ENCODE measurements at regions not wholly inside any gene's neighbourhood (a gene's known extent, or its start where the extent isn't known, plus 50 kb on each side); places are given as distances from the start of the nearest gene placed in this dataset.

DNA sequence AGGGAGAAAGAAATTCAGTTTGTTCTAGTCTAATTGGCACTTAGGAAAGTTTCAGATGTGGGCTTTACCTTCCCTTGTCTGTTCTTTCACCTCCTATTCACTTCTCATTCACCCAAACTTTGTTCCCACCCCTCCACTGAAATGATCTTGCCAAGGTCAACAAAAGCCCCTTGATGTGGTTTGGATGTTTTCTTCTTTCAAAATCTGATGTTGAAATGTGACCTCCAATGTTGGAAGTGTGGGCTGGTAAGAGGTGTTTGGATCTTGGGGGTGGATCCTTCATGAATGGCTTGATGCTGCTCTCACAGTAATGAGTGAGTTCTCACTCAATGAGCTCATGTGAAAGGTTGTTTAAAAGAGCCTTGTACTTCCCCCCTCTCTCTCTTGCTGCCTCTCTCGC, 379.3 kb downstream of the HHIPL2 start:
- Mint-ChIP-seq H3K27me3 (no peaks in the 10 kb centered on the region), H3K9me3 (peaks cover 15 to 18% of the 10 kb centered on the region in 2 donors)
- no peak for ATAC-seq

DNA sequence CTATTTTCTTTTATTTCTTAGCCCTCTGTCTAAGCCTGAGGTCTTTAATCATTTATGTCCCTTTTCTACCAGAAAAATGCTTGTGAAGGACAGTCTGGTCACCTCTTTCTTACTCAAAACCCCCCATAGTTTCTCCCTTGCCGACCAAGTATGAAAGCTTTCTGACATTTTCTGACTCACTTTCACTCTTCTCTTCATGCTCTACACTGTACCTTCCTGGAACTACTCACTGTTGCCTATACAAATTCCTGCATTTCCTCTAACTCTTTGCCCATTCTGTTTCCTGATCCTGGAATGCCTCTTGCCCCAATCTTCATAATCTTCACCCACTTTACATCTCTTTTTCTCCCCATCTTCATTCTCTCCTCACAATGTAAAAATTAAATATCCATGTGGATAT, 380.0 kb downstream of the HHIPL2 start:
- Mint-ChIP-seq H3K27ac (no peak overlapping the region), H3K27me3 (no peaks in the 10 kb centered on the region), H3K4me1 (no peaks in the 10 kb centered on the region), H3K9me3 (peaks cover 15 to 18% of the 10 kb centered on the region in 2 donors), H3K4me3 (no peak overlapping the region)
- ATAC-seq: no peak
- no peak for DNase-seq

More for the DNA sequence above, 379.3 kb downstream of the HHIPL2 start:
- Mint-ChIP-seq H3K4me3 (no peak overlapping the region), H3K27ac (peak overlapping the region in 1 of 2 donors; percentile 78), H3K4me1 (no peaks in the 10 kb centered on the region)
- no peak for DNase-seq

DNA sequence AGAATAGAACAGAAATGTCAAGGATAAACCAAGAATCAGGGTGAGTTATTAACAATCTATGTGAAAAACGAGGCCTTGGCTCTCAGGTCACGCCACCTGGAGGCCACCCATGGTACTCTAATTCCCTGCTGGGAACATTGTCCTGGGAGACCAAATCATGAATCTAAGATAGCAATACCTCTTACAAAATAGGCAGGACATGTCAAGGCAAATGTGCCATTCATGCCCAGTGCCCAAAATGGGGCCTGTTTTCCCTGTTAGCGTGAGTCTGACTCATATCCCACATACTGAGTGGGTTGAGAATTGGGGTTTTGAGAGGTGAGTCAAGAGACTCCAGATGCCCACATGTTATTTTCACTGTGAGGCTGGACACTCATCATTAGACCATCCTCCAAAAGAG, 380.8 kb downstream of the HHIPL2 start:
- H3K4me1 Mint-ChIP-seq: no peaks in the 10 kb centered on the region
- no peak overlapping the region for H3K4me3 Mint-ChIP-seq
- peak; percentile 91 for ATAC-seq
- DNase-seq: peak; percentile 24 to 35
- H3K9me3 Mint-ChIP-seq: peaks cover 11 to 12% of the 10 kb centered on the region in 2 donors
- no peaks in the 10 kb centered on the region for H3K27me3 Mint-ChIP-seq
- no peak overlapping the region for H3K27ac Mint-ChIP-seq

DNA sequence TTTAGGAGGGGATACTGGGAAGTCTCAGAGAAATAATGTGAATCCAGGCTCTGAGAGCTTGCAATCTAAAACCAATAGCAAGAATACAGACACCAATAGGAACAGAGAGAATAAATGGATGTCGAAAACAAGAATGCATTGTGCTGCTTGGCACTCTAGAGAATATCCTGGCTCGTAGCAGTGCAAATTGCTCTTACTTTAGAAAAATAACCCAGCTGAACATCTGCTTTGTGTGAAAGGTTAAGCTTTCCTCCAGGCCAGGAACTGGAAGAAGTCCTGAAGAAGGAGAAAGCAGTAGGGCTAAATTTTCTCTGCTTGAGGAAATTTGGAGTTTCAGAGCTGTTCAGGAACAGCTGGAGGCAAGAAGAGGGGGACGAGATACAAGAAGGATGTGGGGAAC, 382.3 kb downstream of the HHIPL2 start:
- no peaks in the 10 kb centered on the region for H3K27me3 Mint-ChIP-seq
- no peak for DNase-seq
- no peak overlapping the region for H3K4me3 Mint-ChIP-seq
- H3K27ac Mint-ChIP-seq: no peak overlapping the region
- H3K9me3 Mint-ChIP-seq: peaks cover 7 to 8% of the 10 kb centered on the region in 2 donors
- no peak for ATAC-seq
- no peaks in the 10 kb centered on the region for H3K4me1 Mint-ChIP-seq

DNA sequence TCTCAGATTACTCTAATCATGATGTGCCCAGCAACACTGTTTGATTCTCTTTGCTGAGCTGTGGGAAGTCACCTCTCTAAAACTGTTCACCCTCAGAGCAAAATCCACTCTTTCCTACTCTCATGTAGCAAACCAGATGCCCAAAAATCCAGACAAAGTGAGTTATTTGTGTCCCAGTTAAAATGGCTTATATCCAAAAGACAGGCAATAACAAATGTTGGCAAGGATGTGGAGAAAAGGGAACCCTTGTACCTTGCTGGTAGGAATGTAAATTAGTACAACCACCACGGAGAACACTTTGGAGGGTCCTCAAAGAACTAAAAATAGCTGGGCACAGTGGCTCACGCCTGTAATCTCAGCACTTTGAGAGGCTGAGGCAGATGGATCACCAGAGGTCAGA, 384.0 kb downstream of the HHIPL2 start:
- no peaks in the 10 kb centered on the region for H3K27me3 Mint-ChIP-seq
- H3K9me3 Mint-ChIP-seq: peaks cover under 1 to 2% of the 10 kb centered on the region in 2 donors
- H3K4me1 Mint-ChIP-seq: no peaks in the 10 kb centered on the region
- DNase-seq (no peak), ATAC-seq (no peak)
- no peak overlapping the region for H3K4me3 Mint-ChIP-seq
- H3K27ac Mint-ChIP-seq: no peak overlapping the region

DNA sequence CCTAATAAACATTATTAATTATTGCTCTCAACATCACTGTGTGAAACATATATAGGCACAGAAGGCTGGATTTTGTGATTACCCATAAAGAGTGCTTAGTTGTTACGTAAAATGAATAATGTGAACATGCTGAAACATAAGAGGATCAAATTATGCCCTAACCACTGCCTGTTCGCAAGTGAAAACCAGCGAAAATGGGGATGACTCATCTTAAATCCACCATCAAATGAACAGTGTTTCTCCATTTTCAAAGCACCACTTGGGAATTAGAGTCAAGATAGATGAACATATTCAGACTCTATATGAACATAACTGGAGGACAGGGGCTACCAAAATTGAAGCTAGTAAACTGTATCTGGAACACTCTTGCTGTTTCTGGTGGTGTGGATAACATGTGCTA, 386.2 kb downstream of the HHIPL2 start:
- no peak overlapping the region for H3K27ac Mint-ChIP-seq
- no peak for DNase-seq
- H3K4me3 Mint-ChIP-seq: no peak overlapping the region
- no peaks in the 10 kb centered on the region for H3K27me3 Mint-ChIP-seq
- H3K4me1 Mint-ChIP-seq: no peaks in the 10 kb centered on the region
- ATAC-seq: no peak
- H3K9me3 Mint-ChIP-seq: peaks cover 15 to 24% of the 10 kb centered on the region in 2 donors

DNA sequence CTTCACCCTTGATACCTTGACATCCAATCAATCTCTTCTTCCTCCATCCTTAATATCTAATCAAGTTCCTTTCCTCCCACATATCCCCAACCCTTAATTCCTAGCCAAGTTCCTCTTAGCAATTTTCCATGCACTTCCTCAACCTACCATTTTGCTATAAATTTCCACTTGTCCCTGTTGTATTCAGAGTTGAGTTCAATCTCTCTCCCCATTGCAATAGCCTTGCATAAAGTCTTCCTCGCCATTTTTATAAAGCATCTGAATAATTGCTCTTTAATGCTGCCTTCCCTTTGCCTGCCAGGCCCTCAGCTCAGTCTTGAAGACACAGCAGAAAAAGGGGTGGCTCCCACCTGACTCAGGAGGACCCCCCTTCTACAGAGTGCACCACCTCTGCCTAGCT, 390.3 kb downstream of the HHIPL2 start:
- DNase-seq: no peak
- Mint-ChIP-seq H3K4me1 (no peaks in the 10 kb centered on the region), H3K27ac (no peak overlapping the region), H3K4me3 (no peak overlapping the region), H3K9me3 (peaks cover 15 to 28% of the 10 kb centered on the region in 2 donors), H3K27me3 (no peaks in the 10 kb centered on the region)
- no peak for ATAC-seq

DNA sequence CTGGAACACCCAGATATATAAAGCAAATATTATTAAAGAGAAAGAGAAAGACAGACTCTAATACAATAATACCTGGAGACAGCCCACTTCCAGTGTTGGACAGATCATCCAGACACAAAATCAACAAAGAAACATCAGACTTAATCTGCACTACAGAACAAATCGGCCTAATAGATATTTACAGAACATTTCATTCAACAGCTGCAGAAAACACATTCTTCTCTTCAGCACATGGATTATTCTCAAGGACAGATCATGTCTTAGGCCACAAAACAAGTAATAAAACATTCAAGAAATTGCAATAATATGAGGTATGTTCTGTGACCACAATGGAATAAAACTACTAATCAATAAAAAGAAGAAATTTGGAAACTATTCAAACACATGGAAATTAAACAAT, 398.3 kb upstream of the DUSP10 start:
- no peak overlapping the region for H3K27ac Mint-ChIP-seq
- no peak for DNase-seq
- no peaks in the 10 kb centered on the region for H3K27me3 Mint-ChIP-seq
- no peak for ATAC-seq
- peaks cover 0 to 6% of the 10 kb centered on the region in 2 donors for H3K9me3 Mint-ChIP-seq
- no peak overlapping the region for H3K4me3 Mint-ChIP-seq
- no peaks in the 10 kb centered on the region for H3K4me1 Mint-ChIP-seq

DNA sequence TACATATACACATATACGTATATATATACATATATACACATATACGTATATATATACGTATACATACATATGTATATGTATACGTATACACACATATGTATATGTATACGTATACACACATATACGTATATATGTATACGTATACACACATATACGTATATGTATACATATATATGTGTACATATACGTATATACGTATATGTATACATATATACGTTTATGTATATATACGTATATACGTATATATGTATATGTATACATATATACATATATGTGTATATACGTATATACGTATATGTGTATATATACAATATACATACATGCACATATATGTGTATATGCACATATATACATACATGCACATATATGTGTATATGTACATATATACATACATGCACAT, 396.2 kb upstream of the DUSP10 start:
- DNase-seq (no peak), ATAC-seq (no peak)
- no peak overlapping the region for H3K4me3 Mint-ChIP-seq
- H3K9me3 Mint-ChIP-seq: peaks cover 0 to 6% of the 10 kb centered on the region in 2 donors
- no peaks in the 10 kb centered on the region for H3K27me3 Mint-ChIP-seq
- no peaks in the 10 kb centered on the region for H3K4me1 Mint-ChIP-seq
- no peak overlapping the region for H3K27ac Mint-ChIP-seq

DNA sequence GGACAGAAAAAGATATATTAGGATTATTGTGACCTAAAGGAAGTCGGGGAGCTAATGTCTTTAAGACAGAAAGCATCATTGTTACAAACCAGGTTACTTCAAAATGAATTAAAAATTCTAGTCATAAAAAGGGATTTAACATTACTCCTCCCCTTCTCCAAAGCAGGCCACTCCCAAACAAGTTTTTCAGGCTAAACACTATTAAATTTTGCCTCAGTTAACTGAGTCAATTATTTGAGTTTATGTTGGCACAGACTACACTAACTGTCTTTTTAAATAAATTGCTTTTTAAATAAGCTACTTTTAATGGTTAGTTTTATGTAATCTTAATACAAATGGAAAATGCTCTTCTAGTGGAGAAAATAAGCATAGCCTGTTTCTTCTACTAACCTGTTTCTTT, 395.0 kb upstream of the DUSP10 start:
- no peak overlapping the region for H3K27ac Mint-ChIP-seq
- ATAC-seq (no peak), DNase-seq (no peak)
- no peak overlapping the region for H3K4me3 Mint-ChIP-seq
- no peaks in the 10 kb centered on the region for H3K9me3 Mint-ChIP-seq
- H3K4me1 Mint-ChIP-seq: no peaks in the 10 kb centered on the region
- no peaks in the 10 kb centered on the region for H3K27me3 Mint-ChIP-seq

DNA sequence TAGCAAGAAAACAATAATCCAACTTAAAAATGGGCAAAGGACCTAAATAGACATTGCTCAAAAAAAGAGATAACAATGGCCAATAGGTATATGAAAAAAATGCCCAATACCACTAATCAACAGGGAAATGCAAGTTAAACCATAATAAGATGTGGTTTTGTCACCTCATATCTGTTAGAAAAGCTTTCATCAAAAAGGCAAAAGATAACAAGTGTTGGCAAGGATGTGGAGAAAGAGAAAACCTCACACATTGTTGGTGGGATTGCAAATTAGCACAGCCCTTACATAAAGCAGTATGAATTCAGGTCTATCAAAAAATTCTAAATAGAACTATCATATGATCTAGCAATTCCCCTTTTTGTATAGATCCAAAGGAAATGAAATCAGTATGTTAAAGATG, 387.2 kb upstream of the DUSP10 start:
- DNase-seq (no peak), ATAC-seq (no peak)
- H3K9me3 Mint-ChIP-seq: no peaks in the 10 kb centered on the region
- H3K4me3 Mint-ChIP-seq: no peak overlapping the region
- no peaks in the 10 kb centered on the region for H3K27me3 Mint-ChIP-seq
- no peak overlapping the region for H3K27ac Mint-ChIP-seq
- no peaks in the 10 kb centered on the region for H3K4me1 Mint-ChIP-seq

DNA sequence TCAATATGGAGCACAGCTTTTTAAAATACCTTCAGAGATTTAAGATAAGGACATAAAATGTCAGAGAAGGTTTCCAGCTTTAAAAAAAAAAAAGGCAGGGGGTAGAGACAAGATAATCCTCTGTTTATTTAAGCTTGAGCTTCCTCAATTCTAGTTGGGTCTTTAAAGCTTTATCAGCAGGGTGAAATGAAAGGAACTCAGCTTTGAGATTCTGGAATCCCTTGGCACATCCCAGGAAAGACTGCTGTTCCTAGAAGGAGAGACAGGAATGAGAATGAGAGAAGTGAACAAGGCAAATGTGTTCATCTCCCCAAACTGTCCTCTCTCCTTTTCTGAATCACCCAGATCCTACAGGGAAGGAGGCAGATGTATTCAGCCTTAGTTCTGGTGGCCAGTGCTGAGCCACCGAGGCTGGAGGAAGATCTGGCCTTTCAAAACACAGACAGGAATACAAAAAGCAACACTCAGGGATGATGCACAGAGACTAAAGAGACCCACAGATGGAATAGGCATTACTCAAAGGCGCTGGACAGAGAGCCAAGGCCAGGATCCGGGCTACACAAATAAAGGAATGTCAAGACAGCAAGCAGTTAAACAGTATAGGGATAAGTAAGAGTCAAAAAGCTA, 385.8 kb upstream of the DUSP10 start:
- Mint-ChIP-seq H3K4me3 (no peak overlapping the region), H3K4me1 (no peaks in the 10 kb centered on the region), H3K27ac (no peak overlapping the region), H3K27me3 (no peaks in the 10 kb centered on the region), H3K9me3 (no peaks in the 10 kb centered on the region)
- no peak for ATAC-seq
- DNase-seq: no peak

DNA sequence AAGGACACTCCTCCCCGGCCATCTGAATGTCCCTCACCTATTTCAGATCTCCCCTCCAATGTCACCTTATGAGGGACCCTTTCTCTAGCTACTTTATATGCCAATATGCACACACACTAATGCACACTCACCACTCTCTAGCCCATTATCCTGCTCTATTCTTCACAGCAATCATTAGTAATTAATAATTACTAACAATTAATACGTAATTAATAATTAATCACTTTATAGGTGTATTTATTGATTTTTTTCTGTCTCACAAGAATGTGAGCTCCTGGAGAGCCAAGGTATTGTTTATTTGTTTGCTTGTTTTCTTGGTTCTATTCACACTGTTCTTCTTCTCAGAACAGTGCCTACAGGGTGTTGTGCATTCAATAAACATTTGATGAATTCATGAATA, 385.2 kb upstream of the DUSP10 start:
- Mint-ChIP-seq H3K27me3 (no peaks in the 10 kb centered on the region), H3K4me3 (no peak overlapping the region)

DNA sequence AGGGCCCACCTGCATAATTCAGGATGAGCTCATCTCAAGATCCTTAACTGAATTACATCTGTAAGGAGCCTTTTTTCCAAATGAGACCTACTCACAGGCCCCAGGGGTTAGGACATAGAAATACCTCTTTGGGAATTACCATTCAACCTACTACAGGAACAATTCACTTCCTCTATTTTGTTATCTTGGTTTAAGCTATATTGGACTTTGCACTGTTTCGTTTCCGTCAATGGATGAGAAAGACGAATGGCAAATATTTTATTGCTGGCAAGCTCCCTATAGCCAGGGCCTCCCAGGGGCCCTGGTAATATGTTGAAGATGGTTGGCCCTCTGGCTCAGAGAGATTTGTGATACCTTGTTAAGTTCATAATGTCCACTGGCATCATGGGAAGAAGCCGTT, 384.2 kb upstream of the DUSP10 start:
- Mint-ChIP-seq H3K9me3 (no peaks in the 10 kb centered on the region), H3K4me3 (no peak overlapping the region), H3K4me1 (no peaks in the 10 kb centered on the region), H3K27ac (no peak overlapping the region), H3K27me3 (no peaks in the 10 kb centered on the region)
- no peak for DNase-seq
- no peak for ATAC-seq

More for the DNA sequence above, 385.2 kb upstream of the DUSP10 start:
- H3K9me3 Mint-ChIP-seq: no peaks in the 10 kb centered on the region
- no peaks in the 10 kb centered on the region for H3K4me1 Mint-ChIP-seq
- ATAC-seq (no peak), DNase-seq (no peak)
- no peak overlapping the region for H3K27ac Mint-ChIP-seq

DNA sequence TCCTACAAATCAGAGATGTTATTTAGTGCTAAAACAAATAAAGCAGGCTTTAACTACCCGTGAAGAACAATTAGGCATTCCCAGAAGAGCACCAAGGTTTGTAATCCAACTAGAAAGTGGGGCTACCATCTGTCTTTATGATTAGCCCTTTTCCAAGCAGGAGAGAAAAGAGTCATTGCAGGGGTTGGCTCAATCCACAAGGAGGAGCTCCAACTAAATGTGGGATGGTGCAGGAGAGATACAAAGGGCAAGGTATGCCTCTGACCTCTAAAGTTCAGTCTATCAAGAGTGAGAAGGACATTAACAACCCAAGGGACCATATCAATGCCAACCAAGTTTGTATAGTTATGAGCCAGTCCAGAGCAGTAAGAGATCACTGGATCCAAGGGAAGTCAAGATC, 382.7 kb upstream of the DUSP10 start:
- Mint-ChIP-seq H3K27ac (no peak overlapping the region), H3K9me3 (no peaks in the 10 kb centered on the region), H3K4me1 (no peaks in the 10 kb centered on the region), H3K4me3 (no peak overlapping the region), H3K27me3 (no peaks in the 10 kb centered on the region)
- DNase-seq: no peak
- ATAC-seq: no peak

DNA sequence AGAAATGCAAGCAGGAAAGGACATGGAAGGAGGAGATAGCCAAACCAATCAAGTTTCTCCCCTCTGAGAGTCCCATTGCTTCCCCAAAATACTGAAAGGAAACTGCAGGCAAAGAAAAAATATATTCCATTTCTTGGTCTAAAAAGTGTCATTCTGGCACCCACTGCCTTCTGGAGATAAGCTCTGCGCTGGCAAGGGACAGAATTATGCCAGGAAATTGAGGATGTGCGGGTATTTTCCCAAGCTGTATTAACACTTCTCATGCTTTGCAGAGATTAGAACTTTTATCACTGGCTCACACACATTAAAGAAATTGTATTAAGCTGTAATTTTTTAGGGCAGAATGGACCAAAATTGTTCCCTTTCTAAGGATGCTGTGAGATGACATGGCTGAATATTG, 381.2 kb upstream of the DUSP10 start:
- no peak for DNase-seq
- ATAC-seq: no peak
- peaks cover 3% of the 10 kb centered on the region for H3K27me3 Mint-ChIP-seq
- no peak overlapping the region for H3K27ac Mint-ChIP-seq
- H3K4me1 Mint-ChIP-seq: no peaks in the 10 kb centered on the region
- no peaks in the 10 kb centered on the region for H3K9me3 Mint-ChIP-seq
- no peak overlapping the region for H3K4me3 Mint-ChIP-seq

DNA sequence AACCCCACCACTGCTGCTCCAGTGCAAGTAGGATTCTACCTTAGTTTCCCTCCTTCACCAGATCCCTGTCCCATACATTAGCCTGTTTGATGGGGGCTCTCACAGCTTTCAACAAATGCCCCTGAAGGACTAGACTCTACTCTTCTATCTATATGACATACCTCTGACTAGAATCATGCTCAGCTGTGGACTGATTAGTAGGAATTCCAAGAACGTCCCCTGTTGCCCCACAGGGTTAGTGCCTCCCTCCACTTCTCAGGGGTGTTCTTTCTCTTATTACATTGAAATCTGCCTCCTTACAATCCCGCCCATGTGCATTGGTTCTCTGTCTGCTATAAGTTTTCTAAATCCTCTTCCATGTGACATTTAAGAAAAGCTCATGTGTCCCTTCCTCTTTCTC, 375.9 kb upstream of the DUSP10 start:
- Mint-ChIP-seq H3K27me3 (peaks cover 5% of the 10 kb centered on the region), H3K9me3 (peaks cover 0 to 7% of the 10 kb centered on the region in 2 donors), H3K27ac (no peak overlapping the region), H3K4me3 (no peak overlapping the region), H3K4me1 (no peaks in the 10 kb centered on the region)
- DNase-seq (no peak), ATAC-seq (no peak)
